Activated CD8-positive, alpha-beta memory T cell treated with anti-CD3 and anti-CD28 coated beads for 48 hours (primary cell): ENCODE measurements at regions not wholly inside any gene's neighbourhood (a gene's known extent, or its start where the extent isn't known, plus 50 kb on each side); places are given as distances from the start of the nearest gene placed in this dataset.
"Not testable (repeated sequence)": the region's sequence is repeated elsewhere in the genome, so short reads cannot be mapped to it uniquely, and the experiment has no call there.

Experiments used
- DNase-seq, 3 experiments: peaks; one replicate each; pipeline ENCODE4 v3.0.0-alpha.2; 2020; ENCODE audit warnings: low read depth in 2 of 3, low spot score in 2 of 3

- no peak for DNase-seq
Measured at GRCh38 chr3:101913168-101913567, 63.9 kb downstream of the NFKBIZ start.

DNA sequence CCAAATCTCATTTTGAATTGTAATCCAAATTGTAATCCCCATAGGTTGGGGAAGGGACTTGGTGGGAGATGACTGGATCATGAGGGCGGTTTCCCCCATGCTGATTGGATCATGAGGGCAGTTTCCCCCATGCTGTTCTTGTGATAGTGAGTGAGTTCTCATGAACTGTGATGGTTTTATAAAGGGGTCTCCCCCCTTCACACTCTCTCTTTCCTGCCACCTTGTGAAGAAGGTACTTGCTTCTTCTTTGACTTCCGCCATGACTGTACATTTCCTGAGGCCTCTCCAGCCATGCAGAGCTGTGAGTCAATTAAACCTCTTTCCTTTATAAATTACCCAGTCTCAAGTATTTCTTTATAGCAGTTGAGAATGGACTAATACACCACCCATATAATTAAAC is 68.4 kb downstream of the NFKBIZ start:
- DNase-seq: not testable (repeated sequence)

DNA sequence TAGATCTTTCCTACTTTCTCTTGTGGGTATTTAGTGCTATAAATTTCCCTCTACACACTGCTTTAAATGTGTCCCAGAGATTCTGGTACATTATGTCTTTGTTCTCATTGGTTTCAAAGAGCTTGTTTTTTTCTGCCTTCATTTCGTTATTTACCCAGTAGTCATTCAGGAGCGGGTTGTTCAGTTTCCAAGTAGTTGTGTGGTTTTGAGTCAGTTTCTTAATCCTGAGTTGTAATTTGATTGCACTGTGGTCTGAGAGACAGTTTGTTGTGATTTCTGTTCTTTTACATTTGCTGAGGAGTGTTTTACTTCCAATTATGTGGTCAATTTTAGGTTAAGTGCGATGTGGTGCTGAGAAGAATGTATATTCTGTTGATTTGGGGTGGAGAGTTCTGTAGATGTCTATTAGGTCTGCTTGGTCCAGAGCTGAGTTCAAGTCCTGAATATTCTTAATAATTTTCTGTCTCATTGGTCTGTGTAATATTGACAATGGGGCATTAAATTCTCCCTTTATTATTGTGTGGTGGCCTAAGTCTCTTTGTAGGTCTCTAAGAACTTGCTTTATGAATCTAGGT is 72.9 kb downstream of the NFKBIZ start:
- DNase-seq: not testable (repeated sequence)

DNA sequence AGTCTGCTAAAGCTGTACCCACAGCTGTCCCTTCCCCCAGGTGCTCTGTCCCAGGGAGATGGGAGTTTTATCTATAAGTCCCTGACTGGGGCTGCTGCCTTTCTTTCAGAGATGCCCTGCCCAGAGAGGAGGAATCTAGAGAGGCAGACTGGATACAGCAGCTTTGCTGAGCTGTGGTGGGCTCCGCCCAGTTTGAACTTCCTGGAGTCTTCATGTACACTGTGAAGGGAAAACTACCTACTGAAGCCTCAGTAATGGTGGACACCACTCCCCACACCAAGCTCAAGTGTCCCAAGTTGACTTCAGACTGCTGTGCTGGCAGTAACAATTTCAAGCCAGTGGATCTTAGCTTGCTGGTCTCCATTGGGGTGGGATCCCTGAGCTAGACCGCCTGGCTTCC is 75.3 kb downstream of the NFKBIZ start:
- not testable (repeated sequence) for DNase-seq

GRCh38 chr3:101925124-101925523 is 75.8 kb downstream of the NFKBIZ start:
- not testable (repeated sequence) for DNase-seq

- DNase-seq: no peak
Measured at GRCh38 chr3:101925564-101925963, 76.2 kb downstream of the NFKBIZ start.

DNA sequence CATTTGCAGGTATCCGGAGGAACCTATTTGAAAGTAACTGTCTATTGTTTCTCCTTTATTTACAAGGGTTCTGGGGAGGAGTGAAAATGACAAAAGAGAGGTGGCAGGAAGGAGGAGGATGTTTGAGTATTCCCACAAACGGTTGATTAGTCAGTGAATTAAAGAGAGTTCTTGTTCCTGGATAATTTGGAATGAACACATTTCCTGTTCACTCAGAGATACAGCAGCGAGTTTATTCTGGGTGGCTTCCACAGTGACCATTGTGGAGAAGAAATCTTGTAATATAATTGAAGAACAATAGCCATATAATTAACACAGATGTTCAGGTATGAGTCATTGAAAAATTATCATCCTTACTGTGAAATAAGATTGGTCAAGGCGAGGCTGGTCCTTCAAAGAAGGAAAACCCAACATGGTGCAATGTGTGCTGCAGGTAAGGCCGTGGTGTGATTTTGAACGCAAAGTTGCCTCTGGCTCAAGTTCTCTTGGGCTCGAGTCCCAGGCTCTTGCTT is 77.3 kb downstream of the NFKBIZ start:
- no peak for DNase-seq

GRCh38 chr3:101928890-101929289 is 79.6 kb downstream of the NFKBIZ start:
- no peak for DNase-seq

DNA sequence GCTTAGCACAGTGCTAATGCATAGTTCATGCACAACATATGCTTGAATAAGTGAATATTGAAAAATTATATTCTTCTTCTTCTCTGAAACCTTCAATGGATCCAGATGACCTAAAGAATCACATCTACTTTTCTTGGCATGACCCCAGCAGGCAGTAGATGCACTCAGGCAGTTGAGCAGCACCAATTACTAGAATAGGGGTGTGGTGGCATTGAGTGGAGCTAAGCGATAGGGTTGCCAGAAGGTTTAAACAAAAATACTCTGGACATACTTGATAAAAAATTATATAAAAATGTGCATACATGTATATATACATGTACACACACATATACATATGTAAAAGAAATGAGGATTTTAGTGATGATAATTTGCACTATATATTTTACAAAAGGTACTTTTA is 81.8 kb downstream of the NFKBIZ start:
- DNase-seq: no peak

- DNase-seq: no peak
Measured at GRCh38 chr3:101932326-101933068, 83.2 kb downstream of the NFKBIZ start.

DNA sequence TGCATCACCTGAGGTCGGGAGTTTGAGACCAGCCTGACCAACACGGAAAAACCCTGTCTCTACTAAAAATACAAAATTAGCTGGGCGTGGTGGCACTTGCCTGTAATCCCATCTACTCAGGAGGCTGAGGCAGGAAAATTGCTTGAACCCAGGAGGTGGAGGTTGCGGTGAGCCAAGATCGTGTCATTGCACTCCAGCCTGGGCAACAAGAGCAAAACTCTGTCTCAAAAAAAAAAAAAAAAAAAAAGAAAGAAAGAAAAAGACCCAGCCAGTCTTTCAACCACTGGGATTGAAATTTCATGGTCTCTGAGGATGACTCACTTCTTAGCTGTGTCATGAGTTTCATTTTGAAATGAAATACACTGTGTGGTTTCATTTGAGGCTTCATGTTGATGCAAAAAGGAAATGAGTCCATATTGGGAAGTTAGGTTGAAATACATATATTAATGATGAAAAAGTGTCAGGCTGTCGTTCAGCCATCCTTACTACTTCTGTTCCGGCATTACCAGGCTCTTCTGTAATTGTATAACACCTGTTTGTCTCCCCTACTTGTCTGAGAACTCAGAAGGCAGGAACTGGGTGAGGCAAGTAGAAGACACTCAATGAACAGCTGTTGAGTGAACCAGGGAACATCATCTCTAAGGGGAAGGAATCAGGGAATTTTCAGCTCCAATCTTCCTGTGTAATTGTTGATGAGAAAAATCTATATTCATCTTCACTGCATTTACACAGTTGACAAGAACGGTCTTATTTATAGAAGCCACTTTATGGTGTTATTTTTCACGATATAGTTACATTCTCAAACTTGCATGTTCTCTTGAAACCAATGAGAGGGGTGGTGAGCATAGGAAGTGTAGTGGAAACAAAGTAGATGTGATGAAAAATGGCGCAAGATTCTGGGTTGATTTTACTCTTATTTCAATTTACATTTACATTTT is 87.4 kb downstream of the NFKBIZ start:
- no peak for DNase-seq

DNA sequence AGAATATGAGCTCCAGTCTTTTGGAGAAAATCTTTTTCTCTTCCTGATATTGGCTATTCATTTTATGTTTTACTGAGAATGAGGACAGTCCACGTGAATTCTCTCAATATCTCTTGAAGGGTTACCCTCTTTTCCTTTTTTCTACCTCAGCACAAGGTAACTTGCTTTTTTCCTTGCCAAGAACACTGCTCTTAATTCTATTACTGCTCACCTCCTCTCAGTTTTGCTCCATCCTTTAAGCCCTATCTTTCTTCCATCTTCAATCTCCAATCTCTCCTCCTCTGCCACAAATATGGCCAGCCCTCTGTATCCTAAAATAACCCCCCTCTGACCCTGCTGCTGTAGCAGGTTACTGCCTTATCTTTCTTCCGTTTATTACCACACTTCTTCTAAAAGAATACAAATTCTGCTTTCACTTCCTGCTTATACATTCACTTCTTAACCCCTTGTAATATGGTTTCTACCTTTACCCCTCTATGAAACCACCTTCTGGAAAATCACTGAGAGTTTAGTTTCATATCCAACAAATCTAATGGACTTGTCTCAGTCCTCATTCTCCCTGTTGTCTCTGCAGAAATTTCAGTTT is 89.0 kb downstream of the NFKBIZ start:
- DNase-seq: no peak

- no peak for DNase-seq
Measured at GRCh38 chr3:101939361-101940049, 90.2 kb downstream of the NFKBIZ start.

- DNase-seq: no peak
Measured at GRCh38 chr3:101940521-101941317, 91.4 kb downstream of the NFKBIZ start.

- DNase-seq: no peak
Measured at GRCh38 chr3:101941318-101942040, 92.2 kb downstream of the NFKBIZ start.

DNA sequence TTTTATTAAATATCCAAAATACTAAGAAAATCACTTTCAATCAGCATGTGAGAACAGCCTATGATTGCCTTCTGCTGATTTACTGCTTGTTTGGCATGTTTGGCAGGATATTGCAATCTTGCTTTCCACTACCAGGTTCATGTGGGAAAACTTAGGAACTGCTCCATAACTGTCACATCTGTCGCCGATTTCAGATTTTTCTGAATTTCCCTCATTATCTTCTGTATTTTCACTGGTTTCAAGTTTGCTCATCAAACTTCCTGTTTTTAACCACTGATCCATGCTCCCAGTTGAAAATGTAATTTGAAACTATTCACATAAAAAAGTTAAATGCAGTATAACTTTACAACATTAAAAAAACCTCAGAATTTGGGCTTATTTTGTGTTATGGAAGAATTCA is 93.0 kb downstream of the NFKBIZ start:
- DNase-seq: no peak

- DNase-seq: no peak
Measured at GRCh38 chr3:101943029-101943428, 93.7 kb downstream of the NFKBIZ start.

DNA sequence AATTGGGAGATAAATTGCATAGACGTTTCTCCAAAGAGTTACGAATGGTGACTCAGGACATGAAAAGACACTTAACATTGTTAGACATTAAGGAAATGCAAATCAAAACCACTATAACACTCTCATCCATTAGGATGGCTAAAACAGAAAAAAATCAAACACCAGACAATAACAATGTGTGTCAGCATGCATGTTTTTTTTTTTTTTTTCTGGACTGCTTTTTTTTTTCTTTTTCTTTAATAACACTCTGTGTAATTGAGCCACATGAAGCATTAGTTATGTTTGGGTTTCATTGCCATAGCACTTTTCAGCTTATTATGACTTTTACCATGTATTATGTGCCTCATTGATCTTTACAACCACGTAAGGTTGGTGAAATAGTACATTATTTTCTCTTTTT is 95.0 kb downstream of the NFKBIZ start:
- no peak for DNase-seq

DNA sequence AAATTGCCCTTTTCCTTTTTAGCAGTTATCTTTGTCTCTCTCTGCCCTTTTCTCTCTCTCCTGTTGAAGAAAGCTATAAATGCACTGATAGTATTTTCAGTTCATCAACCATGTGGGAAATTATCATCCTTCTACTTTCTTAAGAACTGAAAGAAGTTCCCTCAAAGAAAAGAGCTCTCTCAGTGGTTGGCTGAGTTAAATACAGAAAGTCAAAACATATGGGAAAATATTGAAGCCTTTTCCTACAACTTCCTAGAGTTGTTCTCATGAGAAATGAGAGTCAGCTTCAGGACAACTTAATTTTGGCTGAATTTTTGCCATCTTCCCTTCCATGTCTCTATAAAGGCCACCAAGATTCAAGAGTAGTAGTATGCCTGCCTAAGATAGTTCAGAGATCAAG is 96.7 kb downstream of the NFKBIZ start:
- no peak for DNase-seq
